ENCODE measurements at regions not wholly inside any gene's neighbourhood (a gene's known extent, or its start where the extent isn't known, plus 50 kb on each side); places are given as distances from the start of the nearest gene placed in this dataset.

GRCh38 chr1:30012455-30013440, 710.6 kb downstream of the MATN1 start:
- WGBS, 2 donors, result 50% methylated on average over 7 of the region's 7 CpGs
- no peaks in the 10 kb centered on the region for H3K9me3 ChIP-seq
- H3K36me3 ChIP-seq, result no peaks in the 10 kb centered on the region
- no peak overlapping the region for H3K27ac ChIP-seq
- H3K4me3 ChIP-seq, result no peak overlapping the region
- DNase-seq (ENCODE audit: low spot score in 2 of 2), result no peak
- TF ChIP-seq POLR2A (IDR thresholded peaks at IDR 0.05), result no peak
- no peak for TF ChIP-seq CTCF (IDR thresholded peaks at IDR 0.05)
- no peak for TF ChIP-seq EP300 (IDR thresholded peaks at IDR 0.05)
- no peaks in the 10 kb centered on the region for H3K4me1 ChIP-seq
- H3K27me3 ChIP-seq, result no peaks in the 10 kb centered on the region

GRCh38 chr1:30011970-30012369, 711.4 kb downstream of the MATN1 start:
- WGBS, 2 donors, result 71 to 75% methylated on average over 6 of the region's 6 CpGs
- H3K36me3 ChIP-seq, result no peaks in the 10 kb centered on the region
- no peak overlapping the region for H3K27ac ChIP-seq
- TF ChIP-seq CTCF (IDR thresholded peaks at IDR 0.05), result no peak
- no peak for TF ChIP-seq EP300 (IDR thresholded peaks at IDR 0.05)
- TF ChIP-seq POLR2A (IDR thresholded peaks at IDR 0.05), result no peak
- H3K9me3 ChIP-seq, result no peaks in the 10 kb centered on the region
- DNase-seq (ENCODE audit: low spot score in 2 of 2), result no peak
- no peaks in the 10 kb centered on the region for H3K4me1 ChIP-seq
- no peaks in the 10 kb centered on the region for H3K27me3 ChIP-seq
- no peak overlapping the region for H3K4me3 ChIP-seq

GRCh38 chr1:30010506-30011106, 712.8 kb downstream of the MATN1 start:
- no peak overlapping the region for H3K4me3 ChIP-seq
- H3K27me3 ChIP-seq, result no peaks in the 10 kb centered on the region
- H3K4me1 ChIP-seq, result no peaks in the 10 kb centered on the region
- DNase-seq (ENCODE audit: low spot score in 2 of 2), result no peak
- H3K9me3 ChIP-seq, result no peaks in the 10 kb centered on the region
- TF ChIP-seq EP300 (IDR thresholded peaks at IDR 0.05) (no peak), POLR2A (IDR thresholded peaks at IDR 0.05) (no peak), CTCF (IDR thresholded peaks at IDR 0.05) (no peak)
- H3K36me3 ChIP-seq, result no peaks in the 10 kb centered on the region
- no peak overlapping the region for H3K27ac ChIP-seq
- 82 to 84% methylated on average over 10 to 14 of the region's 16 CpGs for WGBS, 2 donors

GRCh38 chr1:30009720-30010119, 713.7 kb downstream of the MATN1 start:
- WGBS, 2 donors, result 57 to 65% methylated on average over 2 of the region's 2 CpGs
- TF ChIP-seq CTCF (IDR thresholded peaks at IDR 0.05) (no peak), POLR2A (IDR thresholded peaks at IDR 0.05) (no peak), EP300 (IDR thresholded peaks at IDR 0.05) (no peak)
- H3K27me3 ChIP-seq, result no peaks in the 10 kb centered on the region

More at GRCh38 chr1:30009720-30010119, 713.7 kb downstream of the MATN1 start:
- Histone ChIP-seq H3K9me3 (no peaks in the 10 kb centered on the region), H3K27ac (no peak overlapping the region), H3K36me3 (no peaks in the 10 kb centered on the region), H3K4me3 (no peak overlapping the region), H3K4me1 (no peaks in the 10 kb centered on the region)
- no peak for DNase-seq (ENCODE audit: low spot score in 2 of 2)
